ENCODE measurements at regions not wholly inside any gene's neighbourhood (a gene's known extent, or its start where the extent isn't known, plus 50 kb on each side); places are given as distances from the start of the nearest gene placed in this dataset.

GRCh38 chr3:89571298-89571697 lies 463.9 kb downstream of the EPHA3 start:
- no peak overlapping the region for H3K4me3 ChIP-seq (replicated peaks; ENCODE audit: low read depth, low read length)
- DNase-seq (ENCODE audit: extremely low read depth, low read depth): no peak
- no peak for TF ChIP-seq CTCF (IDR thresholded peaks at IDR 0.05; ENCODE audit: low read depth, low read length, missing control alignments)

DNA sequence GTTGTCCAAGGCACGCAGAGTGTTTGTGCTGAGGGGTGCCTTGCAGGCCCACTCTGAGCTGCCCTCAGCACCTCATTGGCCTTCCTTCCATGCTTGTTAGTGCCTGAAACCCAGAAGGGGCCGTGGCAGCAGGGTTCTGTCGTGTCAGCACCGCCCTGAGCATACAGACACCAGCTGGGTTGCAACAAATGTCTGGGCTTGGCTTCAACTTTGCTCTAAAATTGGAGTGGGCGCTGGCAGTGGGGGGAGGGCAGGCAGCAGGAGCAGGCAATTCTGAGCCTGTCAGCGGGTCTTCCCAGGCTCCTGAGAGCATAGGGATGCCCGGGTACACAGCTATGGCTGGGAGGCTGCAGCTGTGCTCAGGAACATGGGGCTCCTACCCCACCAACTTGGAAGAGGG lies 464.3 kb downstream of the EPHA3 start:
- DNase-seq (ENCODE audit: extremely low read depth, low read depth): no peak
- TF ChIP-seq CTCF (IDR thresholded peaks at IDR 0.05; ENCODE audit: low read depth, low read length, missing control alignments): no peak
- no peak overlapping the region for H3K4me3 ChIP-seq (replicated peaks; ENCODE audit: low read depth, low read length)

DNA sequence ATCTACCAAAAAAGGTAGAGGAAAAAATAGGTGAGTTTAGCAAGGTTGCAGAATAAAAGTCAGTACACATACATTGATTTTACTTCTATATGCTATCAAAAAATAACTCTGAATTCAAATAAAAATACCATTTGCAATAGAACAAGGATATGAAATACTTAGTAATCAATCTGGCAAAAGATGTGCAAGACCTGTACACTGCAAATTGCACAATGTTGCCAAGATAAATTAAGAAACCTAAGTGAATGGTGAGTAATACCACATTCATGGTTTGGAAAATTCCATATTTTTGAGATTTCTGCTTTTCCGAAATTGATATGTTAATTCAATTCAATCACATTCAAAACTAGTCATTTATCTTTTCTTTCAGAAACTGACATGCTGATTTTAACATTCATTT lies 464.8 kb downstream of the EPHA3 start:
- H3K4me3 ChIP-seq (replicated peaks; ENCODE audit: low read depth, low read length): no peak overlapping the region
- TF ChIP-seq CTCF (IDR thresholded peaks at IDR 0.05; ENCODE audit: low read depth, low read length, missing control alignments): no peak
- DNase-seq (ENCODE audit: extremely low read depth, low read depth): no peak

DNA sequence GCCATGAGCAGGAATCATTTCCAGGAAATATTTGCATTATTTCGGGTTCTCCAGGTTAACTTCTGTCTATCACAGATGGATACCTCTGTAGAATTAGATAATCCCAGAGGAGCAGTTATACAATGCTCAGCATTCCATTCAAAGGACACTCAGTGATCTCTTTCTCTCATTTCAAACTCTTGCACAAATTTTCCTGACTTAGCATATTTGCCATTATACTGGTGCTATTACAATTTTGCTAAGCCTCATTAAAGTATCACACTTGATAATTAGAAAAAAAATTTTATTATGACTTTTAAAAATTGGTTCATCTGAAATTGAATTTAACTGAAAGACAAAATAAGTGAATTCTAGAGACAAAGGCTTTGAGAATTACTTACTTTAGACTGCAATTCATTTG lies 469.0 kb downstream of the EPHA3 start:
- DNase-seq (ENCODE audit: extremely low read depth, low read depth): no peak
- TF ChIP-seq CTCF (IDR thresholded peaks at IDR 0.05; ENCODE audit: low read depth, low read length, missing control alignments): no peak
- no peak overlapping the region for H3K4me3 ChIP-seq (replicated peaks; ENCODE audit: low read depth, low read length)

DNA sequence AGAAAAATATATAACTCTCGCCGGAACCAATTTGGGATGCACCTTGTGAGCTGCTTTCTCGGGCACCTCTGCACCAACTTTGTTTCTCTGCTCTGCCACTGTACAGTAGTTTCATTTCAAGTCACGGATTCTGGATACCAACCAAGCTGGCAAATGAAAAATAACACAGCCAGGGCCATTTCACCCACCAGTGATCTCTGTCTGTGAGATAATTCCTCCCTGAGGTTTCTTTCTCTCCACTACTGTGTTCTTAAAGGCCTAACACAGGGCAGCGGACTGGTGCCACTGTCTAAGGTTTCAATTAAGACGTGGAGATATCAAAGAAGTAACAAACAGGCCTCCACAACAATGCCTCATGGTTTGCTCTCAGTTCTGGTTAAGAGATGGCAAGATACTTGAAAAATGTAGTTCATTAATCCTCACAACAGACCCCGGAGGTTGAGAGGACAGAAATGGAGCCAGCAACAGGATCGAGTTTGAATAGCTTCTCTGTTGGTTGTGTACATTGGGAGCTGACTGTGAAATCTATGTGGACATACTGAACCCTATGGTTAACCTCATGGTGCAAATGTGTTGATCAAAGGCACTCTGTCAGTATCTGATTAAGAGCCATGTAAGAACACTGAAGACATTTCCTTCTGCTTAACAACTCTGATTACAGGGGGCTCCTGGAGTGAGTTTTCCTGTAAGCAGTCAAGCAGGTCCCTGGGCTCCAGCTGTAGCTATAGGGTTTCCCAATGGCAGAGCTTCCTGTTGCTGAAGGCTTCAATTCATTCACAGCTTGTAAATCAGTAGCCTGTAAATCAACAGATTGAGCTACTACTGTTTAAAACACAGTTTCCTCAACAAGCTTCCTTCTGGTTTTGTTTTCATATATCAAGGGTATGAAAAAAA lies 470.5 kb downstream of the EPHA3 start:
- no peak for TF ChIP-seq CTCF (IDR thresholded peaks at IDR 0.05; ENCODE audit: low read depth, low read length, missing control alignments)
- DNase-seq (ENCODE audit: extremely low read depth, low read depth): no peak
- no peak overlapping the region for H3K4me3 ChIP-seq (replicated peaks; ENCODE audit: low read depth, low read length)

- H3K4me3 ChIP-seq (replicated peaks; ENCODE audit: low read depth, low read length): no peak overlapping the region
- DNase-seq (ENCODE audit: extremely low read depth, low read depth): no peak
- no peak for TF ChIP-seq CTCF (IDR thresholded peaks at IDR 0.05; ENCODE audit: low read depth, low read length, missing control alignments)
Observed at GRCh38 chr3:89580859-89581258, 473.4 kb downstream of the EPHA3 start.
